ENCODE measurements at regions not wholly inside any gene's neighbourhood (a gene's known extent, or its start where the extent isn't known, plus 50 kb on each side); places are given as distances from the start of the nearest gene placed in this dataset.
"Not testable (repeated sequence)": the region's sequence is repeated elsewhere in the genome, so short reads cannot be mapped to it uniquely, and the experiment has no call there.

DNA sequence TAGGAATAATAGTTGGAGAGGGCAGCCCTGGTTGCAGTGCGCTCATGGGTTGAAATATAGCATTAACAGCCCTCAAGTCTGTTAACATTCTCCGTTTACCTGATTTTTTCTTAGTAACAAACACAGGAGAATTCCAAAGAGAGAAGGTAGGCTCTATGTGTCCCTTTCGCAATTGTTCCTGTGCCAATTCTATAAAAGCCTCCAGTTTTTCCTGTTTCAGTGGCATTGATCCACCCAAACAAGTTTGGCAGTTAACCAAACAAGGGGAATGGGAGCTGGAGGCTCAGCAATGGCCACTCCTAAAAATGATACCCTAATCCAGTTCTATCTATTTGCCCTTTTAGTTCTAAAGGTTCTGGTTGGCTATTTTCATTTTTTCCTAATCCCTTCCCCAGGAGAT lies 151.6 kb downstream of the ZNF486 start:
- TF ChIP-seq, protein P1, sequence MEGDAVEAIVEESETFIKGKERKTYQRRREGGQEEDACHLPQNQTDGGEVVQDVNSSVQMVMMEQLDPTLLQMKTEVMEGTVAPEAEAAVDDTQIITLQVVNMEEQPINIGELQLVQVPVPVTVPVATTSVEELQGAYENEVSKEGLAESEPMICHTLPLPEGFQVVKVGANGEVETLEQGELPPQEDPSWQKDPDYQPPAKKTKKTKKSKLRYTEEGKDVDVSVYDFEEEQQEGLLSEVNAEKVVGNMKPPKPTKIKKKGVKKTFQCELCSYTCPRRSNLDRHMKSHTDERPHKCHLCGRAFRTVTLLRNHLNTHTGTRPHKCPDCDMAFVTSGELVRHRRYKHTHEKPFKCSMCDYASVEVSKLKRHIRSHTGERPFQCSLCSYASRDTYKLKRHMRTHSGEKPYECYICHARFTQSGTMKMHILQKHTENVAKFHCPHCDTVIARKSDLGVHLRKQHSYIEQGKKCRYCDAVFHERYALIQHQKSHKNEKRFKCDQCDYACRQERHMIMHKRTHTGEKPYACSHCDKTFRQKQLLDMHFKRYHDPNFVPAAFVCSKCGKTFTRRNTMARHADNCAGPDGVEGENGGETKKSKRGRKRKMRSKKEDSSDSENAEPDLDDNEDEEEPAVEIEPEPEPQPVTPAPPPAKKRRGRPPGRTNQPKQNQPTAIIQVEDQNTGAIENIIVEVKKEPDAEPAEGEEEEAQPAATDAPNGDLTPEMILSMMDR (IDR thresholded peaks at IDR 0.05; ENCODE audit: insufficient read depth, low read length) = no peak
- no peak for DNase-seq (ENCODE audit: low read depth)
- no peak overlapping the region for H3K4me3 ChIP-seq (ENCODE audit: low read depth, low read length)

DNA sequence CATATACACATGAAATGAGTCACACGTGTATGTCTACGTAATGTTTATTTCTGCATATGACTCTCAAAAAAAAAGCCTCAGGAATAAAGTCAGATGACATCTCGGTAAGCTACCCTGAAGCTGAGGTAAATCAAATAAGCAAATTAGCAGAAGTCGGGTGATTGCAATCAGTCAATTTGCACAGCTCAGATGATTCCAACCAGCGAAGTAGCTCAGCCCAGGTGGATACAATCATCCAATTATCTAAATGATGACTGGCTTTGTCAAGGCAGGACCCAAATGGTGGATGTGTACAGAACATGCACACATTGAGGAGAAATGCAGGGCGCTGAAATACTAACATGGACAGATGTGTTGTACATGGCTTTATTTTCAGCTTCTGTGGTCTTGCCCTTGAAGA lies 148.5 kb downstream of the ZNF486 start:
- DNase-seq (ENCODE audit: low read depth) = no peak
- TF ChIP-seq, protein P1 (IDR thresholded peaks at IDR 0.05; ENCODE audit: insufficient read depth, low read length) = no peak
- H3K4me3 ChIP-seq (ENCODE audit: low read depth, low read length) = no peak overlapping the region

DNA sequence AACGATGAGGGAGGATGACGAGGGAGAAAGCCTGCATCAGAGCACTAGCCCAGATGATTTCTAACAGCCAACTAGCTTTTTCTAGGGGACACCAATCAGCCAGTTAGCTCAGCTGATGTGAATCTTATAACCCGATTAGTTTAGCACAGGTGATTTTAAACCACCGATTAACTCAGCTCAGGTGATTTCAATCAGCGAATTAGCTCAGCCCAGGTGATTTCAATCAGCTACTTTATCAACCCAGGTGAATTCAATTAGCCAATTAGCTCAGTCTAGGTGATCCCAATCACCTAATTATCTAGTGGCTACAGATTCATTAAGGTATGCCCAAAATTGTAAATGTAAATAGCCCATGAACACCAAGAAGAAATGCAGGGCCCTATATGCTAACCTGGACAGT lies 146.9 kb downstream of the ZNF486 start:
- TF ChIP-seq, protein P1 (IDR thresholded peaks at IDR 0.05; ENCODE audit: insufficient read depth, low read length) = no peak
- no peak for DNase-seq (ENCODE audit: low read depth)
- H3K4me3 ChIP-seq (ENCODE audit: low read depth, low read length) = no peak overlapping the region

DNA sequence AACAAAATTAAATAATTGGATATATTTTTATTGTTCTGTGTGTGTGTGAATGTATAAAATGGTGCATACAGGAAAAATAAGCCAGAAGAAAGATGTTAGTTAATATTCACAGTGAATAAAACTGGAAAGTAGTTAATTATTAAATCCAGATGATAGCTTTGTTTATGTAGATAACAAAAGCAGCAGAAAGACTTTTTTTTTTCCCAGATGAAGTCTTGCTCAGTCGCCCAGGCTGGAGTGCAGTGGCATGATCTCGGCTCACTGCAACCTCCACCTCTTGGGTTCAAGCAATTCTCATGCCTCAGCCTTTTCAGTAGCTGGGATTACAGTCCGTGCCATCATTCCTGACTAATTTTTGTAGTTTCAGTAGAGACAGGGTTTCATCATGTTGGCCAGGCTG lies 140.1 kb downstream of the ZNF486 start:
- DNase-seq (ENCODE audit: low read depth) = no peak
- no peak overlapping the region for H3K4me3 ChIP-seq (ENCODE audit: low read depth, low read length)
- TF ChIP-seq, protein P1 (IDR thresholded peaks at IDR 0.05; ENCODE audit: insufficient read depth, low read length) = no peak

DNA sequence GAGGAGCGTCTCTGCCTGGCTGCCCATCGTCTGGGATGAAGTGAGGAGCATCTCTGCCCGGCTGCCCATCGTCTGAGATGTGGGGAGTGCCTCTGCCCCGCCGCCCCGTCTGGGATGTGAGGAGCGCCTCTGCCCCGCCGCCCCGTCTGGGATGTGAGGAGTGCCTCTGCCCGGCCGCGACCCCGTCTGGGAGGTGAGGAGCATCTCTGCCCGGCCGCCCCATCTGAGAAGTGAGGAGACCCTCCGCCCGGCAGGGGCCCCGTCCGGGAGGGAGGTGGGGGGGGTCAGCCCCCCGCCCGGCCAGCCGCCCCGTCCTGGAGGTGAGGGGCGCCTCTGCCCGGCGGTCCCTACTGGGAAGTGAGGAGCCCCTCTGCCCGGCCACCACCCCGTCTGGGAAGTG lies 129.3 kb downstream of the ZNF486 start:
- not testable (repeated sequence) for H3K4me3 ChIP-seq (ENCODE audit: low read depth, low read length); DNase-seq (ENCODE audit: low read depth)

DNA sequence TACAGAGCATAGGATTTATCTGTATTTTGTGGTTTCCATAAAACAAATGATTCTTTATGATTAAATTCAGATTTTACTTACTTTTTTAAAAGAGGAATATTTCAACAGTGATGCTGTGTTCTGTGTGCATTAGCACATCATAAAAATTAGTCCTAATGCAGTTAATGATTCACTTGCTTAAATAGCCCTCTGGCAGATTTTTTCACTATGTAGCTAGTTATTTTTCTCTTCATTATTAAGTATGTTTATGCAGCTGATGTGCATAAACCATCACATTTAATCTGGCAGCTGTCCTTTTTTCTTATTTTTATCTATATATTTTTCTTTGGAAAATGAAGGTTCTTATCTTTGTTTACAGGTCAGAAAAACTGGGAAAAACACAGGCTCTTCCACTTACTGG lies 127.2 kb downstream of the ZNF486 start:
- no peak for DNase-seq (ENCODE audit: low read depth)
- TF ChIP-seq, protein P1 (IDR thresholded peaks at IDR 0.05; ENCODE audit: insufficient read depth, low read length) = no peak
- no peak overlapping the region for H3K4me3 ChIP-seq (ENCODE audit: low read depth, low read length)

DNA sequence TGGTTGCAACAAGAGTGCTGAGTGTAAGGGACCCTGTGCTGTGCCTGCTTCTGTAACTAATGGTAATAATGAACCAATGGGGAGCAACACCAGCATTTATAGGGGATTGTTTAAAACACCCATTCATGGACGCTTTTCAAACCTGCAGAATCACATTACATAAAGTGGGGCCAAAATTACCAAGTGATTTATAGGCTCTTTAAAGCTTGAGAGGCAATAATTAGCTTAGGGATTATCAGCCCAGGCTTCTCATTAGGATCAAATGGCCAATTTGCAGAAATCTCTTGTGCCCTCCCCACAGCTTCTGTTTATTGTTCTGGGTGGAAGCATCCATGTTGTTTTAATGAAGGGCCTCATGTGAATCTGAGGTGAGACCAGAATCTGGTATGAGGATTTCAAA lies 125.5 kb downstream of the ZNF486 start:
- H3K4me3 ChIP-seq (ENCODE audit: low read depth, low read length); DNase-seq (ENCODE audit: low read depth): not testable (repeated sequence)

DNA sequence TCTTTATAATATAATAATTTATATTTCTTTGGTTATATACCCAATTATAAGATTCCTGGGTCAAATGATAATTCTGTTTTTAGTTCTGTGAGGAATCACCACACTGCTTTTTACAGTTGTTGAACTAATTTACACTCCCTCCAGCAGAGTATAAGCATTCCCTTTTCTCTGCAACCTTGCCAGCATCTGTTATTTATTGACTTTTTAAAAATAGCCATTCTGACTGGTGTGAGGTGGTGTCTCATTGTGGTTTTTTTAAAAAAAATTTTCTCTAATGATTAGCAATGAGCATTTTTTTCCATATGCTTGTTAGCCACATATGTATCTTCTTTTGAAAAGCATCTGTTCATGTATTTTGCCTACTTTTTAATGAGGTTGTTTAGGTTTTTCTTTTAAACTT lies 122.2 kb downstream of the ZNF486 start:
- TF ChIP-seq, protein P1 (IDR thresholded peaks at IDR 0.05; ENCODE audit: insufficient read depth, low read length) = no peak
- no peak for DNase-seq (ENCODE audit: low read depth)

More for the DNA sequence above, 122.2 kb downstream of the ZNF486 start:
- H3K4me3 ChIP-seq (ENCODE audit: low read depth, low read length) = no peak overlapping the region

Data from fibroblast of the aortic adventitia (primary cell).